GM23338 (cell line): ENCODE measurements at regions not wholly inside any gene's neighbourhood (a gene's known extent, or its start where the extent isn't known, plus 50 kb on each side); places are given as distances from the start of the nearest gene placed in this dataset.

Experiments used
- ATAC-seq: fragments of 200-7000 bp; cut with Tn5 transposase; 3 replicates; pipeline ENCODE4 v1.9.1; 2020
- DNase-seq: peaks from one replicate; pipeline ENCODE4 v3.0.0-alpha.2; 2015; ENCODE audit warnings: low spot score
- H2AFZ ChIP-seq: fragments of 200-600 bp; sonication (generic); 2 replicates; pipeline ENCODE4 v1.8.0; 2016; ENCODE audit warnings: antibody characterized with exemption, mild to moderate bottlenecking, moderate library complexity
- H3F3A ChIP-seq: fragments of 200-600 bp; sonication (generic); replicated peaks from 2 replicates; pipeline ENCODE4 v1.8.0; 2017; ENCODE audit warnings: antibody characterized with exemption, mixed run types, low read depth
- H3K27ac ChIP-seq: fragments of 200-600 bp; sonication (generic); 2 replicates; pipeline ENCODE4 v1.6.1; 2016; ENCODE audit warnings: low read depth
- H3K27me3 ChIP-seq: fragments of 200-600 bp; sonication (generic); 2 replicates; pipeline ENCODE4 v1.8.0; 2016; ENCODE audit warnings: mild to moderate bottlenecking, mixed run types, moderate library complexity; ENCODE audit not compliant: insufficient read depth
- H3K36me3 ChIP-seq: fragments of 200-600 bp; sonication (generic); 2 replicates; pipeline ENCODE4 v1.8.0; 2016; ENCODE audit warnings: mild to moderate bottlenecking; ENCODE audit not compliant: insufficient read depth
- H3K4me1 ChIP-seq: fragments of 200-600 bp; sonication (generic); 2 replicates; pipeline ENCODE4 v1.8.0; 2016; ENCODE audit warnings: mild to moderate bottlenecking, moderate library complexity; ENCODE audit not compliant: insufficient read depth
- H3K4me2 ChIP-seq: fragments of 200-600 bp; sonication (generic); 2 replicates; pipeline ENCODE4 v1.7.1; 2017; ENCODE audit warnings: mixed run types
- H3K4me3 ChIP-seq: fragments of 200-600 bp; sonication (generic); 2 replicates; pipeline ENCODE4 v1.6.1; 2016; ENCODE audit warnings: mixed run types
- H3K79me2 ChIP-seq: fragments of 200-600 bp; sonication (generic); replicated peaks from 2 replicates; pipeline ENCODE4 v1.8.0; 2017; ENCODE audit warnings: mild to moderate bottlenecking; ENCODE audit not compliant: insufficient read depth
- H3K9me2 ChIP-seq: fragments of 200-600 bp; sonication (generic); 2 replicates; pipeline ENCODE4 v1.8.0; 2017; ENCODE audit not compliant: insufficient read depth
- H4K20me1 ChIP-seq: fragments of 200-600 bp; sonication (generic); replicated peaks from 2 replicates; pipeline ENCODE4 v1.8.0; 2017; ENCODE audit warnings: mild to moderate bottlenecking; ENCODE audit not compliant: insufficient read depth
- H3K27ac Mint-ChIP-seq: 2 replicates; pipeline ENCODE4 v1.8.0; 2020; ENCODE audit warnings: inconsistent platforms, mild to moderate bottlenecking, moderate library complexity, mixed read lengths
- H3K27me3 Mint-ChIP-seq: 3 replicates; pipeline ENCODE4 v1.8.0; 2022; ENCODE audit warnings: low read depth, mild to moderate bottlenecking, moderate library complexity, mixed read lengths, inconsistent platforms; ENCODE audit not compliant: insufficient read depth, poor library complexity
- H3K36me3 Mint-ChIP-seq: 3 replicates; pipeline ENCODE4 v1.8.0; 2021; ENCODE audit warnings: low read depth, mild to moderate bottlenecking, inconsistent platforms, moderate library complexity, mixed read lengths
- H3K4me1 Mint-ChIP-seq: 3 replicates; pipeline ENCODE4 v1.8.0; 2020; ENCODE audit warnings: mild to moderate bottlenecking, inconsistent platforms, mixed read lengths
- H3K4me3 Mint-ChIP-seq: 3 replicates; pipeline ENCODE4 v1.8.0; 2021; ENCODE audit warnings: moderate library complexity, mild to moderate bottlenecking, inconsistent platforms, mixed read lengths
- H3K9me3 Mint-ChIP-seq: 3 replicates; pipeline ENCODE4 v1.8.0; 2020; ENCODE audit warnings: moderate library complexity, mild to moderate bottlenecking, inconsistent platforms, mixed read lengths
- CREB1 ChIP-seq: fragments of 250-450 bp; sonication (Bioruptor Pico); IDR thresholded peaks from 2 replicates; pipeline ENCODE4 v1.5.0; 2020; ENCODE audit warnings: low read depth, mild to moderate bottlenecking, moderate library complexity
- ETS1 ChIP-seq: IDR thresholded peaks from 2 replicates; pipeline ENCODE4 v1.6.1; 2016; ENCODE audit warnings: antibody characterized with exemption
- EZH2 ChIP-seq: fragments of 200-600 bp; sonication (generic); IDR thresholded peaks from one replicate; pipeline ENCODE4 v1.8.0; 2017; ENCODE audit warnings: antibody characterized with exemption, mild to moderate bottlenecking, low read depth; ENCODE audit not compliant: unreplicated experiment
- EZH2phosphoT487 ChIP-seq: fragments of 200-600 bp; sonication (generic); IDR thresholded peaks from one replicate; pipeline ENCODE4 v1.8.1; 2018; ENCODE audit warnings: antibody characterized with exemption; ENCODE audit not compliant: unreplicated experiment
- JUNB ChIP-seq: IDR thresholded peaks from one replicate; pipeline ENCODE4 v1.6.1; 2016; ENCODE audit warnings: antibody characterized with exemption; ENCODE audit not compliant: unreplicated experiment
- NANOG ChIP-seq: IDR thresholded peaks from 2 replicates; pipeline ENCODE4 v1.6.1; 2016; ENCODE audit warnings: antibody characterized with exemption, borderline replicate concordance
- POLR2AphosphoS5 ChIP-seq: IDR thresholded peaks from 2 replicates; pipeline ENCODE4 v1.6.1; 2016; ENCODE audit warnings: antibody characterized with exemption, low read depth
- STAT1 ChIP-seq: IDR thresholded peaks from one replicate; pipeline ENCODE4 v1.6.1; 2016; ENCODE audit warnings: antibody characterized with exemption; ENCODE audit not compliant: unreplicated experiment
- ZNF114 ChIP-seq: fragments of 250-450 bp; sonication (Bioruptor Pico); IDR thresholded peaks from 2 replicates; pipeline ENCODE4 v1.5.0; 2020; ENCODE audit warnings: mild to moderate bottlenecking, moderate library complexity
- ZNF331 ChIP-seq: fragments of 250-450 bp; sonication (Bioruptor Pico); IDR thresholded peaks from 2 replicates; pipeline ENCODE4 v1.5.0; 2020; ENCODE audit warnings: low read depth, mild to moderate bottlenecking, moderate library complexity
- TF ChIP-seq, protein P1 (sequence below), 2 experiments: fragments of 200-600 bp in 1 of 2; sonication (generic) in 1 of 2; conservative IDR thresholded peaks; 2 replicates each; pipeline versions ENCODE4 v1.5.1 to v1.6.1; 2016 to 2017; ENCODE audit warnings: antibody characterized with exemption in 2 of 2, low read depth in 2 of 2, mild to moderate bottlenecking in 2 of 2, moderate library complexity in 1 of 2
- TF ChIP-seq, protein P2 (sequence below): IDR thresholded peaks from one replicate; pipeline ENCODE4 v1.6.1; 2018; ENCODE audit warnings: antibody characterized with exemption; ENCODE audit not compliant: unreplicated experiment

- Histone ChIP-seq H3K27ac (no peak overlapping the region), H3K36me3 (no peaks in the 10 kb centered on the region), H3K9me2 (no peaks in the 10 kb centered on the region), H3K79me2 (no peaks in the 10 kb centered on the region), H3K27me3 (no peaks in the 10 kb centered on the region), H2AFZ (peak overlapping the region; percentile 82), H3K4me3 (no peak overlapping the region), H3K4me1 (no peaks in the 10 kb centered on the region), H4K20me1 (no peaks in the 10 kb centered on the region), H3K4me2 (no peak overlapping the region), H3F3A (no peaks in the 10 kb centered on the region)
- Mint-ChIP-seq H3K27ac (no peak overlapping the region), H3K36me3 (no peaks in the 10 kb centered on the region), H3K4me1 (no peaks in the 10 kb centered on the region), H3K27me3 (peaks cover 2% of the 10 kb centered on the region), H3K9me3 (peaks cover 2% of the 10 kb centered on the region; the same call in 1 of the 3 replicates), H3K4me3 (no peak overlapping the region)
- DNase-seq, result peak; percentile 59
- peak; percentile 90 for ATAC-seq
- TF ChIP-seq, protein P1, sequence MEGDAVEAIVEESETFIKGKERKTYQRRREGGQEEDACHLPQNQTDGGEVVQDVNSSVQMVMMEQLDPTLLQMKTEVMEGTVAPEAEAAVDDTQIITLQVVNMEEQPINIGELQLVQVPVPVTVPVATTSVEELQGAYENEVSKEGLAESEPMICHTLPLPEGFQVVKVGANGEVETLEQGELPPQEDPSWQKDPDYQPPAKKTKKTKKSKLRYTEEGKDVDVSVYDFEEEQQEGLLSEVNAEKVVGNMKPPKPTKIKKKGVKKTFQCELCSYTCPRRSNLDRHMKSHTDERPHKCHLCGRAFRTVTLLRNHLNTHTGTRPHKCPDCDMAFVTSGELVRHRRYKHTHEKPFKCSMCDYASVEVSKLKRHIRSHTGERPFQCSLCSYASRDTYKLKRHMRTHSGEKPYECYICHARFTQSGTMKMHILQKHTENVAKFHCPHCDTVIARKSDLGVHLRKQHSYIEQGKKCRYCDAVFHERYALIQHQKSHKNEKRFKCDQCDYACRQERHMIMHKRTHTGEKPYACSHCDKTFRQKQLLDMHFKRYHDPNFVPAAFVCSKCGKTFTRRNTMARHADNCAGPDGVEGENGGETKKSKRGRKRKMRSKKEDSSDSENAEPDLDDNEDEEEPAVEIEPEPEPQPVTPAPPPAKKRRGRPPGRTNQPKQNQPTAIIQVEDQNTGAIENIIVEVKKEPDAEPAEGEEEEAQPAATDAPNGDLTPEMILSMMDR (conservative IDR thresholded peaks at IDR 0.05; ENCODE audit: low read depth in 2 of 2), result peak; percentile 60 to 75
- TF ChIP-seq EZH2phosphoT487, result no peak
Measured at GRCh38 chr4:138522366-138522765, 280.2 kb upstream of the SLC7A11 start.

GRCh38 chr4:138521809-138522208, 279.7 kb upstream of the SLC7A11 start:
- Histone ChIP-seq H3K9me2 (no peaks in the 10 kb centered on the region), H3K27ac (no peak overlapping the region), H3F3A (no peaks in the 10 kb centered on the region), H3K4me1 (no peaks in the 10 kb centered on the region), H3K27me3 (no peaks in the 10 kb centered on the region), H3K4me3 (no peak overlapping the region), H3K36me3 (no peaks in the 10 kb centered on the region), H2AFZ (peak overlapping the region; percentile 82), H3K79me2 (no peaks in the 10 kb centered on the region), H4K20me1 (no peaks in the 10 kb centered on the region), H3K4me2 (no peak overlapping the region)
- ATAC-seq, result no peak
- Mint-ChIP-seq H3K9me3 (peaks cover 2% of the 10 kb centered on the region; the same call in 1 of the 3 replicates), H3K27me3 (peaks cover 2% of the 10 kb centered on the region), H3K36me3 (no peaks in the 10 kb centered on the region), H3K4me3 (no peak overlapping the region), H3K27ac (no peak overlapping the region), H3K4me1 (no peaks in the 10 kb centered on the region)
- no peak for DNase-seq
- TF ChIP-seq ETS1 (no peak), EZH2 (no peak), EZH2phosphoT487 (no peak), ZNF114 (CRISPR knock-in tag) (no peak), STAT1 (no peak), ZNF331 (no peak), JUNB (no peak), CREB1 (CRISPR knock-in tag) (no peak), POLR2AphosphoS5 (no peak), NANOG (no peak)
- TF ChIP-seq, protein P2, sequence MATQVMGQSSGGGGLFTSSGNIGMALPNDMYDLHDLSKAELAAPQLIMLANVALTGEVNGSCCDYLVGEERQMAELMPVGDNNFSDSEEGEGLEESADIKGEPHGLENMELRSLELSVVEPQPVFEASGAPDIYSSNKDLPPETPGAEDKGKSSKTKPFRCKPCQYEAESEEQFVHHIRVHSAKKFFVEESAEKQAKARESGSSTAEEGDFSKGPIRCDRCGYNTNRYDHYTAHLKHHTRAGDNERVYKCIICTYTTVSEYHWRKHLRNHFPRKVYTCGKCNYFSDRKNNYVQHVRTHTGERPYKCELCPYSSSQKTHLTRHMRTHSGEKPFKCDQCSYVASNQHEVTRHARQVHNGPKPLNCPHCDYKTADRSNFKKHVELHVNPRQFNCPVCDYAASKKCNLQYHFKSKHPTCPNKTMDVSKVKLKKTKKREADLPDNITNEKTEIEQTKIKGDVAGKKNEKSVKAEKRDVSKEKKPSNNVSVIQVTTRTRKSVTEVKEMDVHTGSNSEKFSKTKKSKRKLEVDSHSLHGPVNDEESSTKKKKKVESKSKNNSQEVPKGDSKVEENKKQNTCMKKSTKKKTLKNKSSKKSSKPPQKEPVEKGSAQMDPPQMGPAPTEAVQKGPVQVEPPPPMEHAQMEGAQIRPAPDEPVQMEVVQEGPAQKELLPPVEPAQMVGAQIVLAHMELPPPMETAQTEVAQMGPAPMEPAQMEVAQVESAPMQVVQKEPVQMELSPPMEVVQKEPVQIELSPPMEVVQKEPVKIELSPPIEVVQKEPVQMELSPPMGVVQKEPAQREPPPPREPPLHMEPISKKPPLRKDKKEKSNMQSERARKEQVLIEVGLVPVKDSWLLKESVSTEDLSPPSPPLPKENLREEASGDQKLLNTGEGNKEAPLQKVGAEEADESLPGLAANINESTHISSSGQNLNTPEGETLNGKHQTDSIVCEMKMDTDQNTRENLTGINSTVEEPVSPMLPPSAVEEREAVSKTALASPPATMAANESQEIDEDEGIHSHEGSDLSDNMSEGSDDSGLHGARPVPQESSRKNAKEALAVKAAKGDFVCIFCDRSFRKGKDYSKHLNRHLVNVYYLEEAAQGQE, result no peak
- TF ChIP-seq, protein P1 (conservative IDR thresholded peaks at IDR 0.05; ENCODE audit: low read depth in 2 of 2), result no peak
